Embryonic facial prominence (tissue), 1 donor: ENCODE measurements at regions not wholly inside any gene's neighbourhood (a gene's known extent, or its start where the extent isn't known, plus 50 kb on each side); places are given as distances from the start of the nearest gene placed in this dataset.
"Not testable (repeated sequence)": the region's sequence is repeated elsewhere in the genome, so short reads cannot be mapped to it uniquely, and the experiment has no call there.

Source experiments
- DNase-seq: peaks from one replicate; pipeline ENCODE4 v3.0.0-alpha.2; 2016; ENCODE audit errors: extremely low spot score

GRCh38 chr18:67752211-67752610, 235.7 kb upstream of the DSEL start:
- DNase-seq: not testable (repeated sequence)

GRCh38 chr18:67742954-67743353, 226.4 kb upstream of the DSEL start:
- no peak for DNase-seq

GRCh38 chr18:67742525-67742924, 226.0 kb upstream of the DSEL start:
- DNase-seq: no peak

GRCh38 chr18:67735506-67735905, 219.0 kb upstream of the DSEL start:
- DNase-seq: no peak

GRCh38 chr18:67733088-67733487, 216.6 kb upstream of the DSEL start:
- DNase-seq: no peak

GRCh38 chr18:67731851-67732250, 215.3 kb upstream of the DSEL start:
- no peak for DNase-seq

- no peak for DNase-seq
These were observed 214.4 kb upstream of the DSEL start for GRCh38 chr18:67730886-67731285.

- DNase-seq: no peak
These were observed 211.8 kb upstream of the DSEL start for GRCh38 chr18:67728364-67728763.

GRCh38 chr18:67726882-67727281, 210.4 kb upstream of the DSEL start:
- DNase-seq: no peak

GRCh38 chr18:67717800-67718199, 201.3 kb upstream of the DSEL start:
- no peak for DNase-seq

- DNase-seq: no peak
These were observed 199.0 kb upstream of the DSEL start for GRCh38 chr18:67715567-67715966.

- no peak for DNase-seq
These were observed 194.1 kb upstream of the DSEL start for GRCh38 chr18:67710639-67711038.

GRCh38 chr18:67705748-67706147, 189.2 kb upstream of the DSEL start:
- no peak for DNase-seq

GRCh38 chr18:67695684-67696083, 179.2 kb upstream of the DSEL start:
- no peak for DNase-seq

- DNase-seq: no peak
These were observed 178.3 kb upstream of the DSEL start for GRCh38 chr18:67694787-67695186.

- no peak for DNase-seq
These were observed 176.3 kb upstream of the DSEL start for GRCh38 chr18:67692811-67693210.

GRCh38 chr18:67682516-67682915, 166.0 kb upstream of the DSEL start:
- no peak for DNase-seq

- no peak for DNase-seq
These were observed 161.0 kb upstream of the DSEL start for GRCh38 chr18:67677489-67677888.

- DNase-seq: no peak
These were observed 156.2 kb upstream of the DSEL start for GRCh38 chr18:67672716-67673115.

GRCh38 chr18:67672155-67672554, 155.6 kb upstream of the DSEL start:
- no peak for DNase-seq

- peak; percentile 23 for DNase-seq
These were observed 153.6 kb upstream of the DSEL start for GRCh38 chr18:67670024-67670543.

- no peak for DNase-seq
These were observed 148.7 kb upstream of the DSEL start for GRCh38 chr18:67665266-67665665.

GRCh38 chr18:67662996-67663395, 146.5 kb upstream of the DSEL start:
- DNase-seq: no peak

GRCh38 chr18:67661555-67661954, 145.0 kb upstream of the DSEL start:
- no peak for DNase-seq

GRCh38 chr18:67654101-67654500, 137.6 kb upstream of the DSEL start:
- DNase-seq: no peak
